HepG2 (cell line): ENCODE measurements at regions not wholly inside any gene's neighbourhood (a gene's known extent, or its start where the extent isn't known, plus 50 kb on each side); places are given as distances from the start of the nearest gene placed in this dataset.

ENCODE experiments used
- ATAC-seq: fragments of 200-7000 bp; cut with Tn5 transposase; 3 replicates; pipeline ENCODE4 v1.9.1; 2020; ENCODE audit warnings: mild to moderate bottlenecking, moderate library complexity
- BruUV-seq: library from RNA; stranded (reverse); fragments of 400-500 nt; replicated peaks from 2 replicates; lab custom pipeline; 2021; lab: Mats Ljungman, UMichigan
- CTCF ChIA-PET: fragments of 300-600 bp; formaldehyde crosslinking; extraction: SDS; loops from one replicate; lab custom pipeline; 2021; ENCODE audit warnings: low total read pairs, inconsistent platforms, low intra/inter-chr PET ratio; lab: Yijun Ruan, JAX
- POLR2A ChIA-PET: fragments of 350-600 bp; sonication (Branson Sonifier 250); formaldehyde crosslinking; loops from one replicate; lab custom pipeline; 2020; ENCODE audit warnings: antibody characterized with exemption, inconsistent platforms; lab: Yijun Ruan, JAX
- DNase-seq: peaks from one replicate; pipeline ENCODE4 v3.0.0-alpha.2; 2015; ENCODE audit warnings: low spot score
- FAIRE-seq: peaks from 3 replicates; lab custom pipeline; 2011; peaks lifted over from hg19 to GRCh38; lab: Jason Lieb, UNC
- H2AFZ ChIP-seq: one replicate; pipeline ENCODE4 v1.6.1; 2011; ENCODE audit warnings: low read length, inconsistent platforms
- H3K27ac ChIP-seq: fragments of 300-600 bp; 3 replicates; pipeline ENCODE4 v1.8.0; 2011; ENCODE audit warnings: mixed run types, mild to moderate bottlenecking, mixed read lengths, low read length, inconsistent platforms; ENCODE audit not compliant: insufficient read depth; ENCODE audit errors: extremely low read length
- H3K27me3 ChIP-seq, 2 experiments: fragments of 200-600 bp in 1 of 2; 2 replicates in 1 of 2; 3 replicates in 1 of 2; pipeline versions ENCODE4 v1.6.0 to v1.8.0; 2011; ENCODE audit warnings: low read length in 2 of 2, mild to moderate bottlenecking in 2 of 2, moderate library complexity in 2 of 2, inconsistent platforms in 1 of 2; ENCODE audit not compliant: insufficient read depth in 2 of 2, control insufficient read depth in 1 of 2
- H3K36me3 ChIP-seq, 2 experiments: fragments of 200-600 bp in 1 of 2; replicated peaks in 1 of 2; 2 replicates in 1 of 2; 3 replicates in 1 of 2; pipeline versions ENCODE4 v1.5.1 to v1.8.0; 2011; ENCODE audit warnings: low read length in 2 of 2, inconsistent platforms in 1 of 2; ENCODE audit not compliant: insufficient read depth in 2 of 2, control insufficient read depth in 1 of 2
- H3K4me1 ChIP-seq: 2 replicates; pipeline ENCODE4 v1.5.1; 2012; ENCODE audit warnings: low read length, inconsistent platforms; ENCODE audit not compliant: insufficient read depth
- H3K4me2 ChIP-seq: 2 replicates; pipeline ENCODE4 v1.6.0; 2011; ENCODE audit warnings: low read depth, low read length, inconsistent platforms
- H3K4me3 ChIP-seq, 3 experiments: fragments of 200-600 bp in 1 of 3; sonication (generic), shearing (Covaris generic) in 1 of 3; replicated peaks in 1 of 3; 2 replicates each; pipeline ENCODE4 v1.5.1; 2011 to 2016; ENCODE audit warnings: low read length in 3 of 3, inconsistent platforms in 2 of 3, low read depth in 2 of 3, mild to moderate bottlenecking in 2 of 3, control low read depth in 1 of 3, mixed read lengths in 1 of 3; ENCODE audit not compliant: insufficient read depth in 1 of 3
- H3K79me2 ChIP-seq: one replicate; pipeline ENCODE4 v1.6.1; 2011; ENCODE audit warnings: low read length, inconsistent platforms; ENCODE audit not compliant: insufficient read depth
- H3K9ac ChIP-seq: 2 replicates; pipeline ENCODE4 v1.6.0; 2011; ENCODE audit warnings: mild to moderate bottlenecking, low read depth, low read length, inconsistent platforms; ENCODE audit not compliant: insufficient read depth
- H3K9me3 ChIP-seq: 2 replicates; pipeline ENCODE4 v1.5.1; 2012; ENCODE audit warnings: mild to moderate bottlenecking, low read length
- H4K20me1 ChIP-seq: 2 replicates; pipeline ENCODE4 v1.6.0; 2011; ENCODE audit warnings: inconsistent platforms, mild to moderate bottlenecking, low read length, moderate library complexity; ENCODE audit not compliant: insufficient read depth
- ATF7 ChIP-seq, 2 experiments: fragments of 450-650 bp in 1 of 2; sonication (generic) in 1 of 2; formaldehyde crosslinking in 1 of 2; IDR thresholded peaks; 2 replicates each; pipeline versions ENCODE4 v1.4.0 to v1.6.1; 2016 to 2020; ENCODE audit warnings: antibody characterized with exemption in 1 of 2, mild to moderate bottlenecking in 1 of 2, missing genetic modification reagents in 1 of 2
- DNMT3B ChIP-seq: conservative IDR thresholded peaks from 2 replicates; pipeline ENCODE4 v1.6.1; 2016; ENCODE audit warnings: missing biosample characterization, control low read depth
- DZIP1 ChIP-seq: sonication (generic); formaldehyde crosslinking; IDR thresholded peaks from 2 replicates; pipeline ENCODE4 v1.5.0; 2020; ENCODE audit warnings: mild to moderate bottlenecking, missing genetic modification reagents
- IRF9 ChIP-seq: sonication (generic); formaldehyde crosslinking; IDR thresholded peaks from 2 replicates; pipeline ENCODE4 v1.8.0; 2022; ENCODE audit warnings: missing genetic modification reagents, mild to moderate bottlenecking, borderline replicate concordance
- KDM6A ChIP-seq: IDR thresholded peaks from 2 replicates; pipeline ENCODE4 v1.6.1; 2016; ENCODE audit warnings: low read depth
- MAX ChIP-seq: IDR thresholded peaks from 2 replicates; pipeline ENCODE4 v1.6.1; 2012; ENCODE audit warnings: inconsistent platforms
- SRSF4 ChIP-seq: fragments of 200-400 bp; formaldehyde crosslinking; IDR thresholded peaks from one replicate; pipeline ENCODE4 v1.6.1; 2018; ENCODE audit warnings: mild to moderate bottlenecking, low read depth, low read length, moderate library complexity; ENCODE audit not compliant: poor library complexity, severe bottlenecking
- UBTF ChIP-seq: sonication (generic); formaldehyde crosslinking; IDR thresholded peaks from 2 replicates; pipeline ENCODE4 v1.4.0; 2020; ENCODE audit warnings: mild to moderate bottlenecking, missing genetic modification reagents
- ZNF121 ChIP-seq: sonication (generic); formaldehyde crosslinking; IDR thresholded peaks from 2 replicates; pipeline ENCODE4 v1.5.0; 2020; ENCODE audit warnings: mild to moderate bottlenecking, missing genetic modification reagents
- ZNF605 ChIP-seq: sonication (generic); formaldehyde crosslinking; IDR thresholded peaks from 2 replicates; pipeline ENCODE4 v1.8.0; 2022; ENCODE audit warnings: mild to moderate bottlenecking, missing genetic modification reagents
- ZNF780A ChIP-seq: sonication (generic); formaldehyde crosslinking; IDR thresholded peaks from 2 replicates; pipeline ENCODE4 v1.8.0; 2022; ENCODE audit warnings: mild to moderate bottlenecking, missing genetic modification reagents, moderate library complexity
- ZSCAN12 ChIP-seq: sonication (generic); formaldehyde crosslinking; IDR thresholded peaks from 2 replicates; pipeline ENCODE4 v1.9.0; 2021; ENCODE audit warnings: mild to moderate bottlenecking, missing genetic modification reagents
- ZSCAN25 ChIP-seq: sonication (generic); formaldehyde crosslinking; IDR thresholded peaks from 2 replicates; pipeline ENCODE4 v1.8.0; 2022; ENCODE audit warnings: mild to moderate bottlenecking, missing genetic modification reagents
- ZSCAN30 ChIP-seq: sonication (generic); formaldehyde crosslinking; IDR thresholded peaks from 2 replicates; pipeline ENCODE4 v1.5.0; 2020; ENCODE audit warnings: mild to moderate bottlenecking, missing genetic modification reagents
- WGBS: methylation state at CpG from one replicate; pipeline ENCODE4 v1.1.6; 2017; ENCODE audit warnings: low lambda C conversion rate; 5-methylcytosine and 5-hydroxymethylcytosine counted together
- in situ Hi-C: cut with HindIII; loops from 2 replicates; pipeline ENCODE4 v1.10.0; 2017; ENCODE audit warnings: low pct_unique_long_range_greater_than_20kb; ENCODE audit not compliant: extremely low pct_ligation_motif_present
- intact Hi-C: fragments of 100-400 bp; cut with micrococcal nuclease; formaldehyde crosslinking; loops from one replicate; pipeline ENCODE4 v1.10.0; 2022; ENCODE audit not compliant: unreplicated experiment
- TF ChIP-seq, protein P1 (sequence below): sonication (generic); formaldehyde crosslinking; IDR thresholded peaks from 2 replicates; pipeline ENCODE4 v1.5.1; 2020; ENCODE audit warnings: missing genetic modification reagents, mild to moderate bottlenecking, borderline replicate concordance

DNA sequence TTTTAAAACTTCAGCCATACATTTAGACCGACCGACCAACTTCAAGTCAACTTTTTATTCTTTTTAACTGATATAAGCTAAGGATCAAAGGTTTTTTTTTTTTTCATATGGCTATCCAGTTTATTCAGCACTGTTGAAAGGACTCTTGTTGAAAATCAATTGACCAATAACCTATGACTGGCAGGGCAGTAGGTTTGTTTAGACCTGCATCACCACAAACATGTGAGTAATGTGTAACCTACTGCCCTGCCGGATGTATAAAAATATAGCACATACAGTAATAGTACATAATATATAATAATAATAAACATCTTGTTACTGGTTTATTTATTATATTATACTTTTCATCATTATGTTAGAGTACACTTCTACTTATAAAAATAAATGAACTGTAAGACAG, 434.6 kb upstream of the SEMA3A start (continued):
- TF ChIP-seq, protein P1, sequence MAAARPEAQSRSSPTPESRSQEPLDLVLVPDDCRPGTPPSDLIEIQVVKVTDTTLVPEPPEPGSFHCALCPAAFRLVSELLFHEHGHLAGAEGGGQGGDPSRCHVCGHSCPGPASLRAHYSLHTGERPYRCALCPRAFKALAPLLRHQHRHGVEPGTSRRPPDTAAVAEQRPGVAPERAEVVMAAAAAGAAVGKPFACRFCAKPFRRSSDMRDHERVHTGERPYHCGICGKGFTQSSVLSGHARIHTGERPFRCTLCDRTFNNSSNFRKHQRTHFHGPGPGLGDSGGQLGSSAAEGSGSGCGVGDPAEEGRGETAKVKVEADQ (CRISPR knock-in tag): no peak
- TF ChIP-seq ZSCAN25: no peak
- TF ChIP-seq ZSCAN12 (CRISPR knock-in tag): no peak

DNA sequence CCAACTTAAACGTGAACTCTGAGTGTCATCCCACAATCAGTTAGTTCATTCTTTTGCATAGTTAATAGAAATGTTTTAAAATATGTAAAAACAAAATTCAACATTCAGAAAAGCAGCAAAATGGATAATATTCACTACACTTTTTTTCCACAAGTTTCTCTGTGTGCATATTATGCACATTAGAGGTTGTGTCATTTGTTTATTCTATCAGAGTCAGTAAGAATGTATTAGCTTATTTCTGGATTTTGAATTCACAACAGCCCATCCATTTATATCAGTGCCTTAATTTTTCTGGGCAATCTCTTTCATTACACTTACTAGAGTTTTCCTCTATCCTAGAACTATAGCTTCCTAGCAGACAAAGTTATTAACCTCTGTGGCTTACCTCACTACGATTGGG, 432.7 kb upstream of the SEMA3A start:
- no peak overlapping the region for H3K9ac ChIP-seq
- in situ Hi-C loops: no loop called here
- ChIA-PET POLR2A (no interaction called here), CTCF (no interaction called here)
- no peaks in the 10 kb centered on the region for H3K36me3 ChIP-seq
- DNase-seq (no peak), ATAC-seq (no peak), FAIRE-seq (no peak)
- no TSS peak for BruUV-seq
- intact Hi-C loops: no loop called here
- no peak overlapping the region for H3K27ac ChIP-seq
- no peak overlapping the region for H3K4me2 ChIP-seq
- H3K4me1 ChIP-seq: no peaks in the 10 kb centered on the region
- H4K20me1 ChIP-seq: no peaks in the 10 kb centered on the region
- H3K27me3 ChIP-seq: no peaks in the 10 kb centered on the region
- H3K4me3 ChIP-seq: no peak overlapping the region
- H2AFZ ChIP-seq: no peak overlapping the region
- 2% methylated on average over 2 of the region's 2 CpGs for WGBS
- H3K9me3 ChIP-seq: peaks cover 10% of the 10 kb centered on the region; the same call in 1 of the 2 replicates
- no peaks in the 10 kb centered on the region for H3K79me2 ChIP-seq
- TF ChIP-seq SRSF4 (no peak), ATF7 (IDR thresholded peaks at IDR 0.05) (no peak), ATF7 (CRISPR knock-in tag; IDR thresholded peaks at IDR 0.05) (no peak), MAX (no peak), UBTF (no peak), IRF9 (CRISPR knock-in tag) (no peak), DNMT3B (CRISPR knock-in tag) (no peak), ZNF121 (CRISPR knock-in tag) (no peak), DZIP1 (CRISPR knock-in tag) (no peak), KDM6A (CRISPR knock-in tag) (no peak), ZNF605 (CRISPR knock-in tag) (no peak), ZSCAN30 (no peak), ZNF780A (CRISPR knock-in tag) (no peak)
